LoVo (cell line): ENCODE measurements at regions not wholly inside any gene's neighbourhood (a gene's known extent, or its start where the extent isn't known, plus 50 kb on each side); places are given as distances from the start of the nearest gene placed in this dataset.
"Not testable (repeated sequence)": the region's sequence is repeated elsewhere in the genome, so short reads cannot be mapped to it uniquely, and the experiment has no call there.

Experiments used
- DNase-seq: peaks from one replicate; pipeline ENCODE4 v3.0.0-alpha.2; 2016; ENCODE audit warnings: low spot score

DNA sequence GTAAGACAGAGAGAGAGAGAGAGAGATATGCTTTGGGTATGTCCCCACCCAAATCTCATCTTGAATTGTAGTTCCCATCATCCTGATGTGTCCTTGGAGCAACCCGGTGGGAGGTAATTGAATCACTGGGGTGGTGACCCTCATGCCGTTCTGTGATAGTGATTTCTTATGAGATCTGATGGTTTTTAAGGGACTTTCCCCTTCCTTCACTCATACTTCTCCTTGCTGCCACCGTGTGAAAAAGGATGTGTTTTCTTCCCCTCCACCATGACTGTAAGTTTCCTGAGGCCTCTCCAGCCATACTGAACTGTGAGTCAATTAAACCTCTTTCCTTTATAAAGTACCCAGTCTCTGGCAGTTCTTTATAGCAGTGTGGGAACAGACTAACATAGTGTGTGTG lies 60.3 kb downstream of the EOMES start:
- DNase-seq = no peak

DNA sequence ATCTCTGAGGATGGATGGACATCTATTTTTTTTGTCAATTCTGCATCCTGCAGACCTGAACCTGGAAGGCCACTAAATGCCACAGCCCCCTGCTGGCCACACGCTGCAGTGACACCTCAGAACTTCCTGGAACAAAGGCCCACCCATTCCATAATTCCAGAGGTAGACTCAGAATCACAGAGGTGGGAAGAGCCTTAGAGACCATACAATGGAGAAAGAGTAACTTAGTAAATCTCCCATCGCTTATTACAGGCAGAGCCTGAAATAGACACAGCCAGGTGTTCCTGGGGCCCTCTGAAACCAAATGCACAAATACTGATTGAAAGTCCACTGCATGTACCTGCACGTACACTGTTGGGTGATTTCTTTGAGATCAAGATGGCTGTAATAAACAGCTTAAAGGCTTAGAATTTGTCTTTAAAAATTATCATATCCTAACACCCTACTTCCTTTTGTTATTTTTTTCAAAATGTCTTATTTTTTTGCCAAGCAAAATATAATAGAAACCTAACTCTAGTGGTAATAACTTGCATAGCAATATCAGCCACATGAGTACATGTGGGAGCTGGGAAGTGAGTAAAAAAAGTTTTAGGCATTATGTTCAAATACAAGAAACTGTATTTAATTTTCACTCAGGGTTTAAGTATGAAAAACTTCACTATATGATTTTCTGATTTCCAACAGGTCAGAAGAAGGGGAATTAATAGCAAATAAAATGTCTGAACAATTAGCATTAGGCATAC lies 62.7 kb downstream of the EOMES start:
- peak; percentile 50 for DNase-seq

DNA sequence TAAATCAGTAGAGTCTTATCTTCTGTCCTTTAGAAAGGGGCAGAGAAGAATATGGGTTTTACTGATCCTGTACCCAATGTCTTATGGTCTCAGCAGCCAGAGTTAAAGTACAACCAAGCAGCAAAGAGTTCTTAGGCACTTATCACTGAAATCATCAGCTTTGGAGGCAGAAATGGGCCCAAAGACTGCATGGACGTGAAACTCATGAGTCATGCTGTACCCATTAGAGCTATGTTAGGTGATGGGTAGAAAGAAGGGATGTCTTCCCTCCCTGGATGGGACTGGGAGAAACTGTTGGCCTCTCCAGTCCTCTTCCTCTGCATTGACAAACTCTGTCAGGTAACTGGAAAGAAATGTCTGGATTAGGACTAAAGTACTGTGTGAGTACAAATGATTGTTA lies 63.4 kb downstream of the EOMES start:
- DNase-seq = no peak

DNA sequence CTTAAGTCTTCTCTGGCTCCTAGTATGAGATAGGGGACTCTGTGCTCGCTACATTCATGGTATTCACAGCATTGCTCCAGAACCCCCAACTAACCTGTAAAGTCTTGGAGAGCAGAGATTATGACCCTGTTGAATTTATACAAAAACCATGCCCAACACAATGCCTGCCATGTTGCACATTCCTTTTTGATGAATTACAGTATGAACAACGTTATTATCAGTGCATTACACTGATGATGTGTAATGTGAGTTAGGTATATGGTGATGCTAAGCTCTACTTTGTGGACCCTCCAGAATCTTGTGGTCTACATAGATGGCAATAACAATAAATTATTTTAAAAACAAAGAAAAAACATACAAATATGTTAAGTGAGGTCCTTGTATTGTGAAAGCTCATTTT lies 64.3 kb downstream of the EOMES start:
- no peak for DNase-seq

DNA sequence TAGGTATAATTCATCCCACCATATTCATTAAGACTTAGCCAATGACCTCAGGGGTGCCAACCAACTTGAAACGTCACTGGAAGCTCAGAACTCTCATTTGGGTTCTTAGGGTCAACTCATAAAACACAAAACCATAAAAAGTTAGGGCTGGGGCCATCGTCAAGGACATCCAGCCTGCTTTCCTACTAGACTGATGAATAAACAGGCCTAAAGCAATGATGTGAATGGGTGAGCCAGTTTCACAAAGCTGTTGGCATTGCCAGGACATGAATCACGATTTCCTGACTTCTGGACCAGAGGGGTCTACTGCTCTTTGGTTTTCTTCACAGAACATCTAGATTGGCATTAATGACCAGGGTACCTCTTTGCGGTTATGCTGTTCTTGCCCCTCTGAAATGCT lies 64.7 kb downstream of the EOMES start:
- no peak for DNase-seq

DNA sequence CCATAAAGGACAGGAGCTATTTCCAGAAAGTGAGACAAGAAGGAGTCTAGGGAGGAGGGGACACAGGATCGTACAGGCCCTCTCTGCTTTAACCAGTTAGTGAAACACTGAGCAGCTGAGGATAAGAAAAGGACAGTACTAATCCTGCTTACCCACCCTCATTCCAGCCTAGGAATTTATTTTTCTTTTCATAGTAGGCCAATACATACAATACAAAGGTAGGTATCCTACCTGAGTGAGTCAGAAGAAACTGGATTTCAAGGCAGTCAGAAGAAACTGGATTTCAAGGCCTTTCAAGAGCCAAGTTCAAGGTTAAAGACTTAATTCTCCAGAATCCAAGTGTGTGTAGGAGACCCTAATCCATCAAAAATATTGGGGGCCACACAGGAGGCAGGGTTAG lies 65.3 kb downstream of the EOMES start:
- no peak for DNase-seq

DNA sequence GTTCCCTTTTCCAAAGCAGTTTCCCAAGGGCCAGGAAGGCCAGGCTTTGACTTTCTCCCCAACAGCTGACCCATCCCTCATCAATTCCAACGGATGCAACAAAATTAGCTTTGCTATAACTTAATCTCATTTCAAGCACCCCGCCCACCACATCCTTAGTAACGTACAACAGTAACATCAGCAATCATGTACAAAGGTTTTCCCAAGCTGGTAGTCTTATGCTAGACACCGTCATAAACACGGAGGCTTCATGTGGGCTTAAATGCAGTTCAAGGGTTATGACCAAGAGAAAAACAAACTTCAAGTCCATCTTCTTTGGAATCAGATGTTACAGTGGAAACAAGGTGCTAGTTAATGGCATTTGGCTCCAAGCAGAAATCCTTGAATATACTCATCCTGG lies 66.6 kb downstream of the EOMES start:
- DNase-seq = no peak

DNA sequence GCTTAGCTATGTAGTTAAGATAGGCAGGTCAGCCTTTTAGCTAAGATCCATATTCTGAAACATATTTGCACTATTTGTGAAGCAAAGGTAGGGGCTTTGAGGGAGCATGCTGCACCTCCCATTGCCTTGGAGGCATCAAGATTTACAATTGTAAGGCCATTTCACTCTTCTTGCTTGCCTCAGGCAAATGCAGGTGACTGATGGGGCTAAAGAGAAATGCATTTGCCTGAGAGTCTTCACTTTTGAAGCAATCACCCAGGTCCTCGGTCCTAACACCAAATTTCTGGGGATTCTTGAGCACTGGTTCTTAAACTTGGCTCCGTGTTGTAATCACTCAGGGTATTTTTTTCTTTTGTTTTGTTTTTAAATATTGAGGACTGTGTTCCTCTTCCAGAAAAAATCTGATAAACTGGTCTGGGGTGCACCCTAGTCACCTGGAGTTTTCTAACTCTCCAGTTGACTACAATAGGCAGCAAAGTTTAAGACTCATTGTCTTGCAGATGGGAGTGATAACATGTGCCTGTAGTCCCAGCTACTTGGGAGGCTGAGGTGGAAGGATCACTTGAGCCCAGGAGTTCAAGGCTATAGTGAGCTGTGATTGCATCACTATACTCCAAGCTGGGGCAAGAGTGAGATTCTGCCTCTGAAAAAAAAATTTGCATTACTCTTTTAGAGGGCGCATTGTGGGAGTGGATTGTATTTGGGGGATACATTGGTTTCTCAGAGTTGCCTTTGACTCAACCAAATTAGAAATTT lies 68.1 kb downstream of the EOMES start:
- no peak for DNase-seq

DNA sequence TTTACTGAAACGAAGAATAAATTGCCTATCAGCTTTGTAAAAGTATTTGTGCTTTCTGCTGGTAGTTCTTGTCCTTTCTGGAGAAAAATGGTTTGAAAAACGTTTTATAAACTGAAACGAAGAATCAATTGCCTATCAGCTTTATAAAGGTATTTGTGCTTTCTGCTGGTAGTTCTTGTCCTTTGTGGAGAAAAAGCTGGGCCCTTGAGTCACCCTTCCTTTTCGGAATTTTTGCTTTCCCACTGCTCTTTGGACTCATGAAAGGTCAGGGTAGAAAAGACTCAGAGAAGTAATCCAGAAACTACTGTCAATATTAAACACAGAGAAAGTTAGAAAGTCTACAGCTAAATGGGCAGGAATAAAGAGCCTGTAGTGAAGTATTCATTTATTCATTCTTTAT lies 72.8 kb downstream of the EOMES start:
- no peak for DNase-seq

DNA sequence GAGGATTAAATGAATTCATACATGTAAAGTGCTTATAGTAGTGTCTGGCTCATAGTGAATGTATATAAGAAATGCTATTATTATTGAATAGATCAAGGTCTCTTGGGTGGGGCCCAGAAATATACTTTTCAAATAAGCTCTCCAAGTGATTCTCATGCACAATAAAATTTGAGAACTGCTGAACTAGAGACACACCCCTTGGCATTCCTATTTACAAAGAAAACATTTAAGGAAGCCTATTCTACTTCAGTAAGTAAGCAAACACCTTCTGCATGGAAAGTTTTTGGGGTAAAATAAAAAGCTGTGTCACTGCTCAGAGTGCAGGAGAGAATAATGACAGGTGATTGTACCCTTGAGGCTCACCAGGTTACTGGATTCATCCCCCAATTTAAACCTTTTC lies 75.2 kb downstream of the EOMES start:
- no peak for DNase-seq

DNA sequence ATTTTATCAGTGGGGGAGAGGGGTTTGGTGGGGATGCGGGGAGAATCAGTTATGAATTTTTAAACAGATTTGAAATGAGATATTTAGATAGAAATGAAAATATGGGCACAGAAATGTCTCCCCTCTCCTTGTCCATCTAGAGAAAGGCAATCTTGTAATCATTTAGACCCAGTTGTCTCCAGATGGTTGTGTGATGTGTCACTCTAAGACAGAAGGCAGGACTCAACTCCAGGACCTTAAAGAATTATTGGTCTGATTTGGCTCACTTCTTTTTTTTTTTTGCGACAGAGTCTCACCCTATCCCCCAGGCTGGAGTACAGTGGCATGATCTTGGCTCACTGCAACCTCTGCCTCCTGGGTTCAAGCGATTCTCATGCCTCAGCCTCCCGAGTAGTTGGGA lies 77.2 kb downstream of the EOMES start:
- no peak for DNase-seq

DNA sequence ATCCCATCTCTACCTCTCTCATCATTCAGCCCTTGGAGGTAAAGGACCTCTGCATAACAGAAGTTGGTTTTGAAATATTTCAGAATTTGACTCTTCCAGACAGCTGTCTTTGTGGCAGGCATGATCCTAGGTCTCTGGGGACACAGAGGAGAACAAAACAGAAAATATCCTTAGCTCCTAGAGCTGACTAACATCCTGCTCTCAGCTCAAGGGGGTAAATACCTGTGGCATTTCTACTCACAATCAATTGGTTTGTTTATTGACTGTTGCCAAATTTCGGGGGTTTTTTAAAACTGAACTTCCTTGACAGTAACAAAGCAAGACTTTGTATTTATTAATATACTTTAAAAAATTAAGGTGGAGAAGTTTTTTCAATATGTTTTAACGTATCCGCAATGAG lies 78.8 kb downstream of the EOMES start:
- no peak for DNase-seq

DNA sequence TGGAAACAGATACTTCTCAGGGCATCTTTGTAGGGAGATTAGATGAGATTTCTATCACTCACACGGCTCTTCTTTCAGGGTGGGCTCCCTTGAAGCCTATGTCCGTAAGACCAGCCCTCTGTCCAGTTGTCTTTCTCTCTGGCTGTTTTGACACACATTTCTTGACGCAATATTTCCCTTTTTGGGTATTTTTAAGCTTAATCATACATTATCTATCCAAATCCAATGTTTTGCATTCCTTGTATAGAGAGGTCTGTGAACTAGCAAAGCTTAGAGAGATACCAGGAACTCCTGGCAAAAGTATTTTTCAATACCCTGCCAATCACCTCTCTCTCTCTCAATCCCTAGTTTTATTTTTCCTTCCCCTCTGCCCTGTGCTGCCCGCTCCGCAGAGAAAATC lies 79.3 kb downstream of the EOMES start:
- no peak for DNase-seq

DNA sequence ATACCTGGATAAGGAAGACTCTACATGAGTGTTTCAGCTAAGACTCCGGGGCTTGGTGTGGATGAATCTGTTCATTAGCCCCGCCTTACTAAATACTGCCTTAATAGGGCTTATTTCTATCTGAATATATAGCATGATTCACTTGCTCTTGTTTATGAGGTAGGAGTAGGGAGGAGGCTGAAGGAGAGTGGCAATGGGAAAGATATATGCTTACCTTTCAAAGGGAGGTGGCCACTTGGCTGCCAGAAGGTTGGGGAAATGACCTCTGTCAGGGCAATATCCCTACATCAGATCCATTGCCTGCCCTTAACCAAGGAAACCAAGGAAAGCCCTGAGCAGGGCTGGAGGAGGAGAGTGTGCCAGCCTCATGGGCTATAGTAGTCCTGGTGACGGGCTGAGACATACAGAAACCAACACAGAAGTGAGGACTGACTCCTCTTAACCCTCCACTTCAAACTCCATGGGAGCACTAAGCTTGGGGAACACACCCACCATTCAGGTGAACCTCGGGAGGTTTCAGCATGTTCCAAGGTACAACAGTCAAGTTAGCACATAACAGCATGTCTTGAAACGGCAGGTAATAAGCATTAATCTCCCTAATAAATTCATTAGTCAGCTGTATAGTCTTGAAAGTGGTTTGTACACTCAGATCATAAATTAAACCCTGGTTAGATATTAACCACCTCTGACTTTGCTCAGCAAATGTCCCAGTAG lies 80.1 kb downstream of the EOMES start:
- no peak for DNase-seq

DNA sequence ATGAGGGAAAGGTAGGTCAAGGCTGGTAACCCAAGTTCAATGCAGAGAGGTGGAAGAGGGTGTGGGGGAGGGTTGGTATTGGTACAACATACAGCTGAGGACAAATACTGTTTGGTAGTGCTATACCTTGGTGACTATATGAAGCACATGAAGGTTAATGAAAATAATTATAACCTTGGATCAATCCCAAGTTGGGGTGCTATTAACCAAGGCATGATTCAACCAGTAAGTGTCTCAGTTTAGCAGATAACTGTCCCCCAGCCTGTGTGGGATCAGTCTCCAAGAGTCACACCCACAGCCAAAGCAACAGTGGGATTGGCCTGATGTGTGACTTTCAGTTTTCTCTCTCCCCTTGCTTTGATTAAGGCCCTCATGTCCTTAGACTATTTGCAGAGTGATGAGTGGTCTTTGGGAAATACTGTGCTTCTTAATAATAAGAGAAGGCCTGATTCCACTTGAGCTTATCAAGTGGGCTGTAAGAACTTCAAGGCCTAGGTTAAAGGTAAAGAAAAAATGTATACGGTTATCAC lies 80.8 kb downstream of the EOMES start:
- DNase-seq = no peak

DNA sequence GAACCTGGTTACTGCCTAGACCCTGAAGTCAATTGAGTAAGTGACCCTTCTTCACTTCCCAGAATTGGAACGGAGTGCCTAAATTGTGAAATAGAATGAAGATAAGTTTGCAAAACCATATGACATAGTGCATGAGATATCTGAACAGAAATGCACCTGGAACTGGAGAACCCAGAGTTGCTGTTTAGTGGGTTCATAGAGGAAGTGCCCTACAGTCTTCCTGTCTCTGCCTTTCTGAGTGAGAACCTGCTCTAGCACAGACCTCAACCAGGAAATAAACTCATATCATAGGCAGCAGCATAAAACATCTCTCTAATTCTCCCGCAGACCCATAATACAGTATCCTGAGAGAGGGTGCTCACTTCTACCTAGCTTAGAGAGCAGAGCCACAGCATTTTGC lies 82.9 kb downstream of the EOMES start:
- no peak for DNase-seq

DNA sequence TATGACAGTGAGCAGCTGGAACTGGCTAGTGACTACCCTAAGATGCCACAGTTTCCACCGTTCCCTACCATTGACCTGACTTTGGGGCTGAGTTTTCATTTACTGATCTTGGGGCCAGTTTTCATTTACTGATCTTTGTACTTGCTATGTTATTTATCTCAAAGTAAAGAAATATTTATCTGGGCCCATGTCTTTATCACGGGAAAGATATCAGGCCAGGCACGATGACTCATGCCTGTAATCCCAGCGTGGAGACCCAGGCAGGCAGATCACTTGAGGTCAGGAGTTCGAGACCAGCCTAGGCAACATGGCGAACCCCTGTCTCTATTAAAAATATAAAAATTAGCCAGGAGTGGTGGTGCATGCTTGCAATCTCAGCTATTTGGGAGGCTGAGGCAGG lies 83.5 kb downstream of the EOMES start:
- DNase-seq = no peak

DNA sequence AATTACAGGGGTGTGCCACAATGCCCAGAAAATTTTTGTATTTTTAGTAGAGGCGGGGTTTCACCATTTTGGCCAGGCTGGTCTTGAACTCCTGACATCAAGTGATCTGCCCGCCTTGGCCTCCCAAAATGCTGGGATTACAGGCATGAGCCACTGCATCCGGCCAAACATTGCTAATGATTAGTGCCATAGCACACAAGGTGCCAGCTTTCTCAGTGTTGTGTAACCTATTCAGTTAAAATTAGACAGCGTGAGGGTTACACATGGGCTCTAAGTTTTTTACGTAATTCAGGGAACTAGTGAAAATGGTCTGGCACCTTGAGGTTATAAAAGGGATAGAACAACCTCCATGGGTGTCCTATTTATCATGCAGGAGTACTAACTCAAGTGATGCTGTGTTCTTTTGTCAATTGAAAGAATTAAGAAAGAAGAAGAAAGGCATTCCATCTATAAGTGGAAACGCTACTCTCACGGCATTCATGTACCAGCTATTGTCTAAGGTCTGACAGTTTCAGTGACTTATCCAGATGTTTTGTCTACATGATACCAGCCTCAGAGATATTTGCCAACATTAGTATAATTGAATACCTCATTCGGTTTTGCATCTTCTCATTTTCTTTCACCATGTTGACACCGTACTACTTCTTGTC lies 84.7 kb downstream of the EOMES start:
- DNase-seq = no peak

DNA sequence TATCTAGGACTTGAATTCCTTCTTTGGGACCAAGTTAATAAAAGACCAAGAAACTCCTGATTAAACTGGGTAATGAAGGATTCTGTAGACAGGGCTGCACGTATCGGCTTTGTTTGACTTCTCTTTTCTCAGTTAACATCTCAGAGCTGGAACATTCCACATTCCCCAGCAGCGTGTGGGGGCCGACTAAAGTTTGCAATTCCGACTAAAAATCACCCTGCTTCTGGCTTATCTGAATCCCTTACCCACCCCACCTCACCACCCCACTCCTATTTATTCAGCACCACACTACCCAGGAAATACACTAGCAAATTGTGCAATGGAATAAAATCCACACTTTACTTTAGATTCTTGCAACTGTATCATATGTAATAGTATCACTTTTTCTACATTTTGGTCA lies 87.1 kb downstream of the EOMES start:
- not testable (repeated sequence) for DNase-seq

DNA sequence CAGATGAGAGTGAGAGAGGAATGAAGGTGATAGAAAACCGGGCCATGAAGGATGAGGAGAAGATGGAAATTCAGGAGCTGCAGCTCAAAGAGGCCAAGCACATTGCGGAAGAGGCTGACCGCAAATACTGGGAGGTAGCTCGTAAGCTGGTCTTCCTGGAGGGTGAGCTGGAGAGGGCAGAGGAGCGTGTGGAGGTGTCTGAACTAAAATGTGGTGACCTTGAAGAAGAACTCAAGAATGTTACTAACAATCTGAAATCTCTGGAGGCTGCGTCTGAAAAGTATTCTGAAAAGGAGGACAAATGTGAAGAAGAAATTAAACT lies 88.9 kb downstream of the EOMES start:
- DNase-seq = peak; percentile 43

DNA sequence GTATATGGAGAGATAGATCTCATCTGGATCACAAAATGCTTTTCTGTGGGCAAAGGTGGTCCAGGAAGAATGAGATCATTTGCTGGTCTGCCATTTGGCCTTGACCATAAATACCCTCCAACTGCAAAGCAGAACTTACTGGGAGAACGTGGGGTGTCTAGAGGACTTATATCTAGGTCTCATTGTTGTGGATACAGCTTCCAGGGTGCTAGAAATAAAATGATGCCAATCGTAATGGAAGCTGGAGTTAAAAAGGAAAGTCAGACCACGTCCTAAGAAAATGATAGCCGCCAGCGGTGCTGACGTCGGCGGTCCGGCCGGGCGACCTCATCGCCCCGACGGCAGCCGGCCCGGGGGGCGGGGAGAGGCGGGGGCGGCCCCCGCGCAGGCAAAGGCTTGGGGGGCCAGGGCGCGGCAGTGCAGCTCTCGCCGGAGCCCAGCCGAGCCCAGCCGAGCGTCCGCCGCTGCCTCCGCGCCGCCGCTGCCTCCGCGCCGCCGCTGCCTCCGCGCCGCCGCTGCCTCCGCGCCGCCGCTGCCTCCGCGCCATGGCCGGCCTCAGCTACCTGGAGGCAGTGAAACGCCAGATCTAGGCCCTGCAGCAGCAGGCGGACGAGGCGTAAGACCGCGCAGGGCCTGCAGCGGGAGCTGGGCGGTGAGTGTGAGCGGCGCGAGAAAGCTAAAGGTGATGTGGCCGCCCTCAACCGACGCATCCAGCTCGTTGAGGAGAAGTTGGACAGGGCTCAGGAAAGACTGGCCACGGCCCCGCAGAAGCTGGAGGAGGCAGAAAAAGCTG lies 89.5 kb downstream of the EOMES start:
- DNase-seq = peak; percentile 49

DNA sequence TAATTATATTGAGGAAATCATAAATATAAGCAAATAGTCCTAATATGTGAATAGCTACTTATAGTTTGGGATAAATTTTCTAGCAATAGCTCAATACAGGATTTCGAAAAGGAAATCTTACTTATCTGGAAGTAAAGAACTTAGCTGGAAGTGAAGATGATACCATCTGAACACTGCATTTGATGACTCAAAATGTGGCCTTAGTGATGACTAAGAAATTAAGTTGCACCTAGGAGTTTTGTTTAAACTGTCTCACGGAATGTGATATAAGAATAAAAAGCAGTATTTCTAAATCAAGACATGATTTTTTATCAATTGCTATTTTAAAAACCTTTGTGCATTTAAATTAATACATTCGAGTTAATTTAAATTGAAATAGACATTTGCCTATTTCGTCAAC lies 91.2 kb downstream of the EOMES start:
- no peak for DNase-seq
